Activated naive CD8-positive, alpha-beta T cell (primary cell): ENCODE measurements at regions not wholly inside any gene's neighbourhood (a gene's known extent, or its start where the extent isn't known, plus 50 kb on each side); places are given as distances from the start of the nearest gene placed in this dataset.

Experiments used
- H3K27ac Mint-ChIP-seq: one replicate; pipeline ENCODE4 v1.8.0; 2021; ENCODE audit warnings: mixed read lengths
- H3K27me3 Mint-ChIP-seq: one replicate; pipeline ENCODE4 v1.8.0; 2021; ENCODE audit warnings: mixed read lengths
- H3K36me3 Mint-ChIP-seq: one replicate; pipeline ENCODE4 v1.8.0; 2021; ENCODE audit warnings: mixed read lengths
- H3K4me1 Mint-ChIP-seq: one replicate; pipeline ENCODE4 v1.8.0; 2021; ENCODE audit warnings: low read depth, mixed read lengths
- H3K4me3 Mint-ChIP-seq: one replicate; pipeline ENCODE4 v1.8.0; 2021; ENCODE audit warnings: mild to moderate bottlenecking, mixed read lengths
- H3K9me3 Mint-ChIP-seq: one replicate; pipeline ENCODE4 v1.8.0; 2021; ENCODE audit warnings: low read depth, mixed read lengths

DNA sequence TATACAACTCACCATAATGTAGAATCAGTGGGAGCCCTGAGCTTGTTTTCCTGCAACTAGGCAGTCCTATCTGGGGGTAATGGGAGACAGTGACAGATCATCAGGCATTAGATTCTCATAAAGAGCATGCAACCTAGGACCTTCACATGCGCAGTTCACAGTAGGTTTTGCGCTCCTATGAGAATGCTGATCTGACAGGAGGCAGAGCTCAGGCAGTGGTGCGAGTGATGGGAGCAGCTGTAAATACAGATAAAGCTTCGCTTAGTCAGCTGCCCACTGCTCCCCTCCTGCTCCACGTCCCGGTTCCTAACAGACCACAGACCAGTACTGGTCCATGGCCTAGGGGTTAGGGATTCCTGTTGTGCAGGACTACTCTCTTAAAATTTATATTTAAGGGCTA lies 255.3 kb upstream of the POU3F3 start:
- H3K36me3 Mint-ChIP-seq = no peaks in the 10 kb centered on the region

DNA sequence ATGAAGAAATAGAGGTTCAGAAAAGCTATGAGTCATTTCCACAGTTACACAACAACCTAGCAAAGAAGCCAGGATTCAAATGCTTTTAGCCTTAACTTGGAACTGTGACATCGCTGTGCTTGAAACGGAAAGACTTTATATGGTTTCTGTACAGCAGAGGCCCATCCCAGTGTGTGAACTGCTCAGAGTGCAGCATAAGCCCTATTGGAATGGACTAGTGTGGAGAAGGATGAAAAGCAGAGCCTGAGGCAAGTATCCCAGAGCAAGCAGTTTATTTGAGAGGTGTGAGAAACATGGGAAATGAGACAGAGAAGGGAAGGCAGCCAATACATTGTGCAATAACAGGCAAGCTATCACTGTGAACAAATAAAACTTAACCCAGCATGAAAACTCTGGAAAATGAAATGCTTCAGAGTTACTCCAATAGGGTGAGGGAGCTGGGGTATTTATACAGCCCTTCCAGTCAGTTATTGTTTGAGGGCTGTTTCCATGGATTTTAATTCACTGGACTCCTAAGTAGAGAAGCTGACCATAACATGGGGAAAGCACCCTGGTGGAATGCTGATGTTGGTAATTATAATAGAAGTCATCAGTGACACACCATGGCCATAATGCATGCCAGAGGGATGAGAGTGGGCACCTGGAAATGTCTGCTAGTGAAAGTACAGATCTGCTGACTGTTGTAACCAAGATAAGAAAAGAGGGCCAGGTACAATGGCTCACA lies 254.0 kb upstream of the POU3F3 start:
- peaks cover 6% of the 10 kb centered on the region for H3K9me3 Mint-ChIP-seq
- no peak overlapping the region for H3K27ac Mint-ChIP-seq
- H3K4me3 Mint-ChIP-seq = no peak overlapping the region
- peaks cover 3% of the 10 kb centered on the region for H3K27me3 Mint-ChIP-seq
- H3K4me1 Mint-ChIP-seq = no peaks in the 10 kb centered on the region
- H3K36me3 Mint-ChIP-seq = no peaks in the 10 kb centered on the region

More for the DNA sequence above, 255.3 kb upstream of the POU3F3 start:
- Mint-ChIP-seq H3K9me3 (peaks cover 6% of the 10 kb centered on the region), H3K27ac (no peak overlapping the region), H3K27me3 (peaks cover 2% of the 10 kb centered on the region), H3K4me1 (no peaks in the 10 kb centered on the region), H3K4me3 (no peak overlapping the region)

DNA sequence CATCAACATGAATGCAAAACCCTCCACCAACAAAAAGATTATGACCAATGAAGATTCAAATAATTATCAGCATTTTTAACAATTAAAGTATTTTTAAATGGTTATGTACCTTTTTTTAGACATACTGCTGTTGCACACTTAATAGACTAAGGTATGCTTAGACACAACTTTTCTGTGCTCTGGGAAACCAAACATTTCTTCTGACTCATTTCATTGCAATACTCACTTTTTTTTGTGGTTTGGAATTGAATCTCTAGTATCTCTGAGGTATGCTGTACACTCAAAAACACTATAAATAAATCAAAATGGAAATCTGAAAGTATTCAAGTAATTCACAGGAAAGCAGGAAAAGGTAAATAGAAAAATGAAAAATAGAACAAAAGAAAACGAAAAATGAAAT lies 247.9 kb upstream of the POU3F3 start:
- no peaks in the 10 kb centered on the region for H3K9me3 Mint-ChIP-seq
- no peak overlapping the region for H3K27ac Mint-ChIP-seq
- H3K27me3 Mint-ChIP-seq = peaks cover 4% of the 10 kb centered on the region
- no peaks in the 10 kb centered on the region for H3K4me1 Mint-ChIP-seq
- H3K36me3 Mint-ChIP-seq = no peaks in the 10 kb centered on the region
- H3K4me3 Mint-ChIP-seq = no peak overlapping the region

DNA sequence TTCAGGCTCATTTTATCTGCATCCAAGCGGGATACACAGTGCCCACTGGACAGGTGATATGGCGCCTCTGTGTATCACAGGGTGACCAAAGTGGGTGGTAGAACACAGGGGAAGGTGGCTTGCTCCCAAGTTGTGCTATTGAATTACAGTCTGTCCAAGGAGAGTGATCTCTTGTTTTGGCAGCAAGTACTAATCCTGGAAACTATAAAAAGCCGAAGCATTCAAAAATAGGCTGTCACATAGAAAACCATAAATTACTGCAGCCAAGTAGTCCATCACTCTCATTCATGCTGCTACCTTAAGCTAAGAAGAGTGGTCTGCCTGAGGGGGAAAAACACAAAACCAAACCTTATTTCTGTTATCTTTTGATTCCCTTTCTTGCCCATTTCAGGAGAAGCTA lies 237.1 kb upstream of the POU3F3 start:
- H3K36me3 Mint-ChIP-seq = no peaks in the 10 kb centered on the region
- no peak overlapping the region for H3K4me3 Mint-ChIP-seq
- H3K27me3 Mint-ChIP-seq = no peaks in the 10 kb centered on the region
- H3K4me1 Mint-ChIP-seq = no peaks in the 10 kb centered on the region
- no peaks in the 10 kb centered on the region for H3K9me3 Mint-ChIP-seq
- no peak overlapping the region for H3K27ac Mint-ChIP-seq

GRCh38 chr2:104620801-104621200 lies 233.1 kb upstream of the POU3F3 start:
- H3K36me3 Mint-ChIP-seq = no peaks in the 10 kb centered on the region
- H3K27me3 Mint-ChIP-seq = no peaks in the 10 kb centered on the region
- no peaks in the 10 kb centered on the region for H3K9me3 Mint-ChIP-seq
- no peak overlapping the region for H3K27ac Mint-ChIP-seq
- no peak overlapping the region for H3K4me3 Mint-ChIP-seq
- H3K4me1 Mint-ChIP-seq = no peaks in the 10 kb centered on the region

- Mint-ChIP-seq H3K27me3 (peaks cover 1% of the 10 kb centered on the region), H3K9me3 (no peaks in the 10 kb centered on the region), H3K4me1 (no peaks in the 10 kb centered on the region), H3K27ac (no peak overlapping the region), H3K36me3 (no peaks in the 10 kb centered on the region), H3K4me3 (no peak overlapping the region)
Measured at GRCh38 chr2:104635608-104636007, 218.3 kb upstream of the POU3F3 start.

DNA sequence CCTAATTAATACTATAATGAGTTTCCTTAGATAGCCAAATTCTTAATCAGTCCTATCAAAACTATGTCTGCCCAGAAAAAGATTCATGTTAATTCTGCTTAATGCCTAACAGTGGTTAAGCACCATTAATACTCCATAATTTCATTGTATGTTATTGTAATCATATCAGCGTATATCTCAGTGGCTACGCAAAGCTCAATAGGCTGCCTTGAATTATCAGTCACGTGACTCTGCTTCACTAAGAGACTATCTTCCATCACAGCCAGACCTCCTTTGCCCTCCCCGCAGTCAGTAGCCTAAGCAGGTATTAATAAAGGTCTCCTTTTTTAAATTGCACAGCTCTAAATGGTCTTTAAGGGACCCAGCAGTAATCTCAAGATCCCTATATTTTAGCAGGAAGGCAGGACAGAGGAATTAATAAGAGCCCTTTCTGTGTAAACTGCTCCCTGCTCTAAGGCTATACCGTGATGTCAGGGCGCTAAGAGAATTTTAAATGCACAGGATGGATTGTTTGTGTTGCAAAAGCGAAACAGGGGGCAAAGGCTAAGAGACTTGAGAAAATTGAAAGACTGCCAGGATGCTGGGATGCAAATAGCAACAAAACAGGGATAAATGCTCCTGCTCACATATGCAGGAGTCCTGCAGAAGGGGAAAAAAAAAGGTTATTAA lies 215.6 kb upstream of the POU3F3 start:
- H3K27ac Mint-ChIP-seq = no peak overlapping the region
- H3K4me1 Mint-ChIP-seq = no peaks in the 10 kb centered on the region
- no peaks in the 10 kb centered on the region for H3K36me3 Mint-ChIP-seq
- no peak overlapping the region for H3K4me3 Mint-ChIP-seq
- peaks cover 1% of the 10 kb centered on the region for H3K27me3 Mint-ChIP-seq
- no peaks in the 10 kb centered on the region for H3K9me3 Mint-ChIP-seq

- peaks cover 1% of the 10 kb centered on the region for H3K27me3 Mint-ChIP-seq
- H3K27ac Mint-ChIP-seq = no peak overlapping the region
- H3K4me1 Mint-ChIP-seq = no peaks in the 10 kb centered on the region
- H3K36me3 Mint-ChIP-seq = no peaks in the 10 kb centered on the region
- no peaks in the 10 kb centered on the region for H3K9me3 Mint-ChIP-seq
- no peak overlapping the region for H3K4me3 Mint-ChIP-seq
Measured at GRCh38 chr2:104638859-104639202, 215.1 kb upstream of the POU3F3 start.

- Mint-ChIP-seq H3K4me3 (no peak overlapping the region), H3K27ac (no peak overlapping the region), H3K4me1 (no peaks in the 10 kb centered on the region), H3K9me3 (no peaks in the 10 kb centered on the region), H3K27me3 (no peaks in the 10 kb centered on the region), H3K36me3 (no peaks in the 10 kb centered on the region)
Measured at GRCh38 chr2:104641786-104642185, 212.1 kb upstream of the POU3F3 start.

GRCh38 chr2:104648376-104648775 lies 205.5 kb upstream of the POU3F3 start:
- Mint-ChIP-seq H3K27ac (no peak overlapping the region), H3K4me1 (no peaks in the 10 kb centered on the region), H3K9me3 (peaks cover 4% of the 10 kb centered on the region), H3K27me3 (peaks cover 2% of the 10 kb centered on the region), H3K4me3 (no peak overlapping the region), H3K36me3 (no peaks in the 10 kb centered on the region)

- no peaks in the 10 kb centered on the region for H3K36me3 Mint-ChIP-seq
- H3K4me1 Mint-ChIP-seq = no peaks in the 10 kb centered on the region
- no peak overlapping the region for H3K27ac Mint-ChIP-seq
- H3K27me3 Mint-ChIP-seq = peaks cover 6% of the 10 kb centered on the region
- no peak overlapping the region for H3K4me3 Mint-ChIP-seq
- H3K9me3 Mint-ChIP-seq = peaks cover 4% of the 10 kb centered on the region
Measured at GRCh38 chr2:104649866-104650265, 204.0 kb upstream of the POU3F3 start.

DNA sequence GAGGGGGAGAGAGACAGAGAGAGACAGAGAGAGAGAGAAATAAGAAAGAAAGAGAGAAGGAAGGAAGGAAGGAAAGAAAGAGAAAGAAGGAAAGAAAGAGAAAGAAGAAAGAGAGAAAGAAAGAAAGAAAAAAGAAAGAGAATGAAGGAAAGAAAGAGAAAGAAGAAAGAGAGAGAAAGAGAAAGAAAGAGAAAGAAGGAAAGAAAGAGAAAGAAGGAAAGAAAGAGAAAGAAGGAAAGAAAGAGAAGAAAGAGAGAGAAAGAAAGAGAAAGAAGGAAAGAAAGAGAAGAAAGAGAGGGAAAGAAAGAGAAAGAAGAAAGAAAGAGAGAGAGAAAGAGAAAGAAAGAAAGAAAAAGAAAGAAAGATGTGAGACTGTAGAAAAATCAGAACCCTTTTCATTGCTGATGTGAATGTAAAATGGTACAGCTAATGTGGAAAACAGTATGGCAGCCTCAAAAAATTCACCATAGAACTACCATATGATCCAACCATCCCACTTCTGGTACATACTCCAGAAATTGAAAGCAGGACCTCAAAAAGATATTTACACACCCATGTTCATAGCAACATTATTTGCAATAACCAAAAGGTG lies 203.4 kb upstream of the POU3F3 start:
- no peak overlapping the region for H3K27ac Mint-ChIP-seq
- peaks cover 10% of the 10 kb centered on the region for H3K27me3 Mint-ChIP-seq
- H3K36me3 Mint-ChIP-seq = no peaks in the 10 kb centered on the region
- peaks cover 4% of the 10 kb centered on the region for H3K9me3 Mint-ChIP-seq
- H3K4me3 Mint-ChIP-seq = no peak overlapping the region
- no peaks in the 10 kb centered on the region for H3K4me1 Mint-ChIP-seq

DNA sequence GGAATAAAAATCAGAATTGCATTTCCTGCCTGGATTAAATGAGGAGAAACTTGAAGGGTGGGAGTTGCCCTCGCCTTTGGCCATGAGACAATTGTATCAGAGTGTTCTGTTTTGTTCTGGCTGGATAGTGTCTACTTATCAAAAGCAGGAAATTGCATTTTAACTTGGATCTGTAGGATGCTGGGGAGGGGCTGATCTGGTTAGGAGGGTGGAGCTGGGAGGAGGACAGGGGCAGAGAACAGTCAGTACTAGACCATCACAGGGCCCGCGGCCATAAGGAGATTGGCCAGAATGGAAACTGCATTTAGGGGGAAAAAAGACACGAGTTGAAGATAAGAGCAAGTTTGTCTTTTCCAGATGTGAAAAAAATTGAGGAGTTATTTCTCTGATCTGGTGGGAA lies 199.1 kb upstream of the POU3F3 start:
- H3K4me3 Mint-ChIP-seq = no peak overlapping the region
- peaks cover 18% of the 10 kb centered on the region for H3K27me3 Mint-ChIP-seq
- H3K27ac Mint-ChIP-seq = no peak overlapping the region
- H3K9me3 Mint-ChIP-seq = no peaks in the 10 kb centered on the region
- peaks cover 7% of the 10 kb centered on the region for H3K4me1 Mint-ChIP-seq
- H3K36me3 Mint-ChIP-seq = no peaks in the 10 kb centered on the region

GRCh38 chr2:104656571-104657163 lies 197.2 kb upstream of the POU3F3 start:
- Mint-ChIP-seq H3K27ac (no peak overlapping the region), H3K4me3 (no peak overlapping the region), H3K9me3 (no peaks in the 10 kb centered on the region), H3K4me1 (peaks cover 8% of the 10 kb centered on the region), H3K36me3 (no peaks in the 10 kb centered on the region), H3K27me3 (peaks cover 23% of the 10 kb centered on the region)

DNA sequence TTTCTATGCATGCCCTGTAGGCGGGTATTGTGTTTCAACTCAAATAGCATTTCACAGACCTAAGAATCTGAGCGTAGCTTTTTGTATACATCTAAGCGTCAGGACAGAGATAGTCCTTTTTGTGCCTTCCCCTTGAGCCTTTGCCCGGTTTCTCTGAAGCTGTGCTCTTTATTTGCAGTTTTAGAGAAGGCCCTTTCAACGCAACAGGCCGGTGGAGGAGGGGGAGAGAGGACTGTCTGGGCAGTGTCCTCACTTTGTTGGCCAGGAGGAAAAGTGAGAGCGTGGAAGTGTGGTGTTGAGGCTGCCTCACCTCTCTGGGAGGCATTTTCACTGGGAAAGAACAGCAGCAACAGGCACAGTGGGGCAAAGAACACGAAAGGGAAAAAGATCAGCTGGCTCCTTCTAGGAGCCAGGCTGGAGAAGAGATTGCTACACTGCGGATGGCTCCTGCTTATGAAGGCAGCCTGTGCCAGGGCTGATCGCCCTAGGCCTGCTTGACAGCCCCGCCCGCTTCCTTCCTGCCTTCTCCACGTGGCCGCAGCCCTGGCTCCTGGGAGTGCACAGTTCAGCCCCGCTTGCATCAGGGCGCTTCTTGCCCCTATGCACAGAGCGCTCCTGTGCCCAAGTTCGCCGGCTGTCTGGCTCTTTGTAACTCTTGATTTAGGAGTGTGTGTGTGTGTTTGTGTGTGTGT lies 195.6 kb upstream of the POU3F3 start:
- H3K4me1 Mint-ChIP-seq = peaks cover 8% of the 10 kb centered on the region
- H3K36me3 Mint-ChIP-seq = no peaks in the 10 kb centered on the region
- no peaks in the 10 kb centered on the region for H3K9me3 Mint-ChIP-seq
- peaks cover 25% of the 10 kb centered on the region for H3K27me3 Mint-ChIP-seq
- H3K4me3 Mint-ChIP-seq = peak overlapping the region; percentile 24
- no peak overlapping the region for H3K27ac Mint-ChIP-seq
